NCI-H128 (cell line): ENCODE measurements at regions not wholly inside any gene's neighbourhood (a gene's known extent, or its start where the extent isn't known, plus 50 kb on each side); places are given as distances from the start of the nearest gene placed in this dataset.
"Not testable (repeated sequence)": the region's sequence is repeated elsewhere in the genome, so short reads cannot be mapped to it uniquely, and the experiment has no call there.

Source experiments
- DNase-seq: peaks from one replicate; lab custom pipeline; 2025; ENCODE audit not compliant: unreplicated experiment; lab: John Stamatoyannopoulos, UW

GRCh38 chr7:19381321-19381720, 236.1 kb upstream of the FERD3L start:
- no peak for DNase-seq

- no peak for DNase-seq
These were observed 233.1 kb upstream of the FERD3L start for GRCh38 chr7:19378345-19378714.

GRCh38 chr7:19377611-19378344, 232.6 kb upstream of the FERD3L start:
- DNase-seq = no peak

GRCh38 chr7:19376538-19376937, 231.3 kb upstream of the FERD3L start:
- DNase-seq = no peak

- DNase-seq = no peak
These were observed 230.8 kb upstream of the FERD3L start for GRCh38 chr7:19375976-19376375.

GRCh38 chr7:19373334-19373733, 228.1 kb upstream of the FERD3L start:
- DNase-seq = no peak

GRCh38 chr7:19369806-19370205, 224.6 kb upstream of the FERD3L start:
- no peak for DNase-seq

- DNase-seq = no peak
These were observed 224.0 kb upstream of the FERD3L start for GRCh38 chr7:19369182-19369581.

- DNase-seq = no peak
These were observed 223.3 kb upstream of the FERD3L start for GRCh38 chr7:19368491-19368925.

- DNase-seq = no peak
These were observed 219.7 kb upstream of the FERD3L start for GRCh38 chr7:19364950-19365349.

- DNase-seq = no peak
These were observed 216.9 kb upstream of the FERD3L start for GRCh38 chr7:19362099-19362498.

GRCh38 chr7:19353180-19353579, 208.0 kb upstream of the FERD3L start:
- no peak for DNase-seq

- DNase-seq = no peak
These were observed 207.1 kb upstream of the FERD3L start for GRCh38 chr7:19352305-19352695.

- no peak for DNase-seq
These were observed 206.4 kb upstream of the FERD3L start for GRCh38 chr7:19351341-19352304.

- DNase-seq = no peak
These were observed 194.3 kb upstream of the FERD3L start for GRCh38 chr7:19339512-19339911.

- not testable (repeated sequence) for DNase-seq
These were observed 193.3 kb upstream of the FERD3L start for GRCh38 chr7:19338512-19338911.

GRCh38 chr7:19336836-19337383, 191.7 kb upstream of the FERD3L start:
- no peak for DNase-seq

- no peak for DNase-seq
These were observed 188.5 kb upstream of the FERD3L start for GRCh38 chr7:19333706-19334105.

- no peak for DNase-seq
These were observed 181.8 kb upstream of the FERD3L start for GRCh38 chr7:19327018-19327417.

GRCh38 chr7:19322002-19322401, 176.8 kb upstream of the FERD3L start:
- no peak for DNase-seq

- no peak for DNase-seq
These were observed 173.1 kb upstream of the FERD3L start for GRCh38 chr7:19318287-19318686.

GRCh38 chr7:19317461-19317860, 172.2 kb upstream of the FERD3L start:
- DNase-seq = no peak
